ENCODE measurements at regions not wholly inside any gene's neighbourhood (a gene's known extent, or its start where the extent isn't known, plus 50 kb on each side); places are given as distances from the start of the nearest gene placed in this dataset.

GRCh38 chr3:18649666-18650363, 224.7 kb upstream of the SATB1 start:
- no peaks in the 10 kb centered on the region for H3K27me3 ChIP-seq (replicated peaks; ENCODE audit: insufficient read depth)
- H3K9ac ChIP-seq: no peak overlapping the region
- no peak overlapping the region for H2AFZ ChIP-seq
- in situ Hi-C loops (cut with MboI): no loop called here
- no peaks in the 10 kb centered on the region for H3K36me3 ChIP-seq (ENCODE audit: low read depth)
- no peaks in the 10 kb centered on the region for H3K4me1 ChIP-seq (ENCODE audit: insufficient read depth)
- TF ChIP-seq EZH2 (IDR thresholded peaks at IDR 0.05; ENCODE audit: insufficient read depth, poor library complexity, severe bottlenecking): no peak
- no peak for TF ChIP-seq EZH2phosphoT487 (IDR thresholded peaks at IDR 0.05; ENCODE audit: insufficient read depth, low read depth)
- no peak overlapping the region for H3K4me2 ChIP-seq (ENCODE audit: unreplicated experiment)
- no peak for DNase-seq
- no peaks in the 10 kb centered on the region for H3K9me2 ChIP-seq (ENCODE audit: insufficient read depth)
- no peaks in the 10 kb centered on the region for H3K9me3 ChIP-seq (ENCODE audit: low read depth)
- H3K79me2 ChIP-seq (ENCODE audit: insufficient read depth): no peaks in the 10 kb centered on the region
- no peak overlapping the region for H3K4me3 ChIP-seq
- H4K20me1 ChIP-seq (ENCODE audit: insufficient read depth): no peaks in the 10 kb centered on the region
- no peaks in the 10 kb centered on the region for H3F3A ChIP-seq (ENCODE audit: insufficient read depth)
- H3K27ac ChIP-seq: no peak overlapping the region
- 11 to 12% methylated on average over 4 of the region's 4 CpGs for WGBS, 2 experiments (ENCODE audit: low coverage in 1 of 2, low lambda C conversion rate in 2 of 2, missing lambda C conversion rate in 2 of 2)

DNA sequence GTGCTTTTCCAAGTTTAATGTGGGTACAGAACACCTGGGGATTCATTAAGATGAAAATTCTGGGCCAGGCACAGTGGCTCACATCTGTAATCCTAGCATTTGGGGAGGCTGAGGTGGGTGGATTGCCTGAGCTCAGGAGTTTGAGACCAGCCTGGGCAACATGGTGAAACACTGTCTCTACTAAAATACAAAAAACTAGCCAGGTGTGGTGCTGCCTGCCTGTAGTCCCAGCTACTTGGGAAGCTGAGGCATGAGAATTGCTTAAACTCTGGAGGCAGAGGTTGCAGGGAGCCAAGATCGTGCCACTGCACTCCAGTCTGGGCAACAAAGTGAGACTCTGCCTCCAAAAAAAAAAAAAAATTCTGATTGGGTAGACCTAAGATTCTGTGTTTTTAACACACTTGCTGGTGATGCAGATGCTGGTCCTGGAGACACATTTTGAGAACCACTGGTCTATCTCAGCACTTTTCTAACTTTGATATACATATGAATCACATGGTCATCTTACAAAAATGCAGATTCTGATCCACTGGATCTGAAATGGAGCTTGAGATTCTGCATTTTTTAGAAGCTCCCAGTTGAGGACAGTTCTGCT, 223.8 kb upstream of the SATB1 start:
- TF ChIP-seq EZH2 (IDR thresholded peaks at IDR 0.05; ENCODE audit: insufficient read depth, poor library complexity, severe bottlenecking) (no peak), EZH2phosphoT487 (IDR thresholded peaks at IDR 0.05; ENCODE audit: insufficient read depth, low read depth) (no peak)
- in situ Hi-C loops (cut with MboI): no loop called here
- no peak for DNase-seq
- H3K4me2 ChIP-seq (ENCODE audit: unreplicated experiment): no peak overlapping the region
- no peaks in the 10 kb centered on the region for H3K9me3 ChIP-seq (ENCODE audit: low read depth)
- no peaks in the 10 kb centered on the region for H3K79me2 ChIP-seq (ENCODE audit: insufficient read depth)
- no peaks in the 10 kb centered on the region for H3K36me3 ChIP-seq (ENCODE audit: low read depth)
- H3F3A ChIP-seq (ENCODE audit: insufficient read depth): no peaks in the 10 kb centered on the region
- no peak overlapping the region for H2AFZ ChIP-seq
- H3K4me1 ChIP-seq (ENCODE audit: insufficient read depth): no peaks in the 10 kb centered on the region
- WGBS, 2 experiments (ENCODE audit: low coverage in 1 of 2, low lambda C conversion rate in 2 of 2, missing lambda C conversion rate in 2 of 2): 0% methylated on average over 1 of the region's 1 CpG
- H4K20me1 ChIP-seq (ENCODE audit: insufficient read depth): no peaks in the 10 kb centered on the region
- no peaks in the 10 kb centered on the region for H3K27me3 ChIP-seq (replicated peaks; ENCODE audit: insufficient read depth)
- no peak overlapping the region for H3K4me3 ChIP-seq
- no peak overlapping the region for H3K27ac ChIP-seq
- H3K9me2 ChIP-seq (ENCODE audit: insufficient read depth): no peaks in the 10 kb centered on the region
- H3K9ac ChIP-seq: no peak overlapping the region

GRCh38 chr3:18648159-18648558, 223.0 kb upstream of the SATB1 start:
- H4K20me1 ChIP-seq (ENCODE audit: insufficient read depth): no peaks in the 10 kb centered on the region
- no peaks in the 10 kb centered on the region for H3K4me1 ChIP-seq (ENCODE audit: insufficient read depth)
- H3K4me2 ChIP-seq (ENCODE audit: unreplicated experiment): no peak overlapping the region
- no peaks in the 10 kb centered on the region for H3K27me3 ChIP-seq (replicated peaks; ENCODE audit: insufficient read depth)
- DNase-seq: no peak
- no peak overlapping the region for H3K4me3 ChIP-seq
- H3K9me2 ChIP-seq (ENCODE audit: insufficient read depth): no peaks in the 10 kb centered on the region
- no peaks in the 10 kb centered on the region for H3K79me2 ChIP-seq (ENCODE audit: insufficient read depth)
- no peaks in the 10 kb centered on the region for H3F3A ChIP-seq (ENCODE audit: insufficient read depth)
- no peak overlapping the region for H3K9ac ChIP-seq
- in situ Hi-C loops (cut with MboI): no loop called here
- no peak overlapping the region for H2AFZ ChIP-seq
- H3K36me3 ChIP-seq (ENCODE audit: low read depth): no peaks in the 10 kb centered on the region
- H3K27ac ChIP-seq: no peak overlapping the region
- no peak for TF ChIP-seq EZH2 (IDR thresholded peaks at IDR 0.05; ENCODE audit: insufficient read depth, poor library complexity, severe bottlenecking)
- no peak for TF ChIP-seq EZH2phosphoT487 (IDR thresholded peaks at IDR 0.05; ENCODE audit: insufficient read depth, low read depth)
- no peaks in the 10 kb centered on the region for H3K9me3 ChIP-seq (ENCODE audit: low read depth)
- WGBS, 2 experiments (ENCODE audit: low coverage in 1 of 2, low lambda C conversion rate in 2 of 2, missing lambda C conversion rate in 2 of 2): 7 to 9% methylated on average over 2 of the region's 2 CpGs

GRCh38 chr3:18645619-18646018, 220.5 kb upstream of the SATB1 start:
- H3K9me2 ChIP-seq (ENCODE audit: insufficient read depth): no peaks in the 10 kb centered on the region
- no peaks in the 10 kb centered on the region for H3K9me3 ChIP-seq (ENCODE audit: low read depth)
- TF ChIP-seq EZH2phosphoT487 (IDR thresholded peaks at IDR 0.05; ENCODE audit: insufficient read depth, low read depth) (no peak), EZH2 (IDR thresholded peaks at IDR 0.05; ENCODE audit: insufficient read depth, poor library complexity, severe bottlenecking) (no peak)
- no peaks in the 10 kb centered on the region for H4K20me1 ChIP-seq (ENCODE audit: insufficient read depth)
- DNase-seq: no peak
- 4 to 9% methylated on average over 2 of the region's 2 CpGs for WGBS, 2 experiments (ENCODE audit: low coverage in 1 of 2, low lambda C conversion rate in 2 of 2, missing lambda C conversion rate in 2 of 2)
- H3F3A ChIP-seq (ENCODE audit: insufficient read depth): no peaks in the 10 kb centered on the region
- no peaks in the 10 kb centered on the region for H3K4me1 ChIP-seq (ENCODE audit: insufficient read depth)
- H3K27ac ChIP-seq: no peak overlapping the region
- in situ Hi-C loops (cut with MboI): no loop called here
- no peak overlapping the region for H3K4me3 ChIP-seq
- H3K36me3 ChIP-seq (ENCODE audit: low read depth): no peaks in the 10 kb centered on the region
- H3K9ac ChIP-seq: no peak overlapping the region
- no peak overlapping the region for H2AFZ ChIP-seq
- no peak overlapping the region for H3K4me2 ChIP-seq (ENCODE audit: unreplicated experiment)
- no peaks in the 10 kb centered on the region for H3K27me3 ChIP-seq (replicated peaks; ENCODE audit: insufficient read depth)
- H3K79me2 ChIP-seq (ENCODE audit: insufficient read depth): no peaks in the 10 kb centered on the region

Measured in GM23248 (cell line).